ENCODE measurements at regions not wholly inside any gene's neighbourhood (a gene's known extent, or its start where the extent isn't known, plus 50 kb on each side); places are given as distances from the start of the nearest gene placed in this dataset.

- no peak overlapping the region for H2BK20ac ChIP-seq (ENCODE audit: low read depth, low read length, poor library complexity, severe bottlenecking)
- WGBS (ENCODE audit: extremely low coverage, insufficient read length, low lambda C conversion rate) = no CpG with 5 or more reads among the region's 2 CpGs
- H4K8ac ChIP-seq (replicated peaks; ENCODE audit: insufficient read length, low read depth, low read length) = no peak overlapping the region
- no peaks in the 10 kb centered on the region for H3K79me1 ChIP-seq (ENCODE audit: insufficient read depth, low read depth, low read length, poor library complexity, severe bottlenecking)
- no peak overlapping the region for H3K14ac ChIP-seq (ENCODE audit: insufficient read depth, low read length)
- H2AK5ac ChIP-seq (ENCODE audit: insufficient read length, low read length) = no peak overlapping the region
- H4K91ac ChIP-seq (ENCODE audit: insufficient read length, low read depth, low read length) = no peak overlapping the region
- H3K27me3 Mint-ChIP-seq (ENCODE audit: low read depth) = no peaks in the 10 kb centered on the region
- no peak overlapping the region for H2BK12ac ChIP-seq (ENCODE audit: insufficient read length, low read depth, low read length)
- no peak for TF ChIP-seq CTCF (conservative IDR thresholded peaks at IDR 0.05)
- H3T11ph ChIP-seq (ENCODE audit: low read length) = no peak overlapping the region
- H3K4me3 Mint-ChIP-seq = no peak overlapping the region
- H3K4ac ChIP-seq (ENCODE audit: low read depth, low read length) = no peak overlapping the region
- no peak overlapping the region for H3K23ac ChIP-seq (ENCODE audit: insufficient read length, low read depth, low read length)
- no peak overlapping the region for H3K4me2 ChIP-seq (ENCODE audit: insufficient read depth, insufficient read length, low read length)
- H3K18ac ChIP-seq (ENCODE audit: insufficient read length, low read depth, low read length) = no peak overlapping the region
- no peak overlapping the region for H2AFZ ChIP-seq (ENCODE audit: low read length)
- H3K56ac ChIP-seq (ENCODE audit: insufficient read length, low read depth, low read length) = no peak overlapping the region
- no peaks in the 10 kb centered on the region for H4K20me1 ChIP-seq (ENCODE audit: control insufficient read depth, insufficient read depth, insufficient read length)
- peaks cover 2 to 16% (median 5%) of the 10 kb centered on the region in 3 experiments; a peak in 6 of 7 replicates for H3K36me3 Mint-ChIP-seq (ENCODE audit: insufficient read depth in 1 of 3, low read depth in 3 of 3)
- H2BK5ac ChIP-seq (ENCODE audit: insufficient read length, low read length) = no peak overlapping the region
- no peak overlapping the region for H4K5ac ChIP-seq (ENCODE audit: insufficient read length, low read depth, low read length)
- peaks cover 0 to 3% of the 10 kb centered on the region in 2 experiments; a peak in 3 of 4 replicates for H3K4me1 Mint-ChIP-seq
- DNase-seq = no peak
- no peaks in the 10 kb centered on the region for H3K23me2 ChIP-seq (ENCODE audit: insufficient read length, low read depth, low read length, poor library complexity, severe bottlenecking)
- H3K4me1 ChIP-seq (ENCODE audit: insufficient read depth, low read length) = no peaks in the 10 kb centered on the region
- peaks cover 17% of the 10 kb centered on the region in 2 experiments for H3K9me3 Mint-ChIP-seq
- H2BK15ac ChIP-seq (ENCODE audit: low read depth, low read length) = no peak overlapping the region
- H3K27ac ChIP-seq (ENCODE audit: insufficient read length, low read depth, low read length) = no peak overlapping the region
- H3K9me3 ChIP-seq (ENCODE audit: control insufficient read depth, low read depth, low read length) = no peaks in the 10 kb centered on the region
- no peaks in the 10 kb centered on the region for H3K27me3 ChIP-seq (ENCODE audit: insufficient read depth, low read length)
- no peak overlapping the region for H3K27ac Mint-ChIP-seq
- H2BK120ac ChIP-seq (ENCODE audit: low read depth, low read length, poor library complexity, severe bottlenecking) = no peak overlapping the region
- no peak overlapping the region for H3K9ac ChIP-seq (ENCODE audit: extremely low read depth, insufficient read length, low read length)
- H3K79me2 ChIP-seq (ENCODE audit: insufficient read depth, low read length) = no peaks in the 10 kb centered on the region
These were observed 449.6 kb upstream of the CHD1 start for GRCh38 chr5:99378443-99378842.
